Stimulated activated effector memory CD8-positive, alpha-beta T cell treated with anti-CD3 and anti-CD28 coated beads, Interleukin-12 subunit alpha, Interleukin-12 subunit beta, amount 100 ng/mL, for 72 hours (primary cell): ENCODE measurements at regions not wholly inside any gene's neighbourhood (a gene's known extent, or its start where the extent isn't known, plus 50 kb on each side); places are given as distances from the start of the nearest gene placed in this dataset.

Experiments used
- ATAC-seq: fragments of 150-1000 bp; cut with Tn5 transposase; 2 replicates; pipeline ENCODE4 v1.10.0; 2021
- DNase-seq, 2 donors: peaks; one replicate each; pipeline ENCODE4 v3.0.0; 2021 to 2022; ENCODE audit warnings: low spot score in 2 of 2
- H3K27ac Mint-ChIP-seq: one replicate; pipeline ENCODE4 v1.8.0; 2022; ENCODE audit warnings: mild to moderate bottlenecking, mixed read lengths
- H3K36me3 Mint-ChIP-seq: one replicate; pipeline ENCODE4 v1.8.0; 2022; ENCODE audit warnings: mild to moderate bottlenecking, mixed read lengths
- H3K4me1 Mint-ChIP-seq: one replicate; pipeline ENCODE4 v1.8.0; 2022; ENCODE audit warnings: mixed read lengths
- H3K4me3 Mint-ChIP-seq: one replicate; pipeline ENCODE4 v1.8.0; 2022; ENCODE audit warnings: mild to moderate bottlenecking, mixed read lengths
- H3K9me3 Mint-ChIP-seq: one replicate; pipeline ENCODE4 v1.8.0; 2022; ENCODE audit warnings: mixed read lengths

- Mint-ChIP-seq H3K9me3 (no peaks in the 10 kb centered on the region), H3K27ac (no peak overlapping the region), H3K36me3 (no peaks in the 10 kb centered on the region), H3K4me3 (no peak overlapping the region), H3K4me1 (no peaks in the 10 kb centered on the region)
- no peak for DNase-seq
- no peak for ATAC-seq
Measured at GRCh38 chr6:167502471-167502870, 177.6 kb downstream of the TTLL2 start.

- H3K4me3 Mint-ChIP-seq: no peak overlapping the region
- no peaks in the 10 kb centered on the region for H3K4me1 Mint-ChIP-seq
- ATAC-seq (no peak), DNase-seq (no peak)
- no peaks in the 10 kb centered on the region for H3K9me3 Mint-ChIP-seq
- H3K36me3 Mint-ChIP-seq: no peaks in the 10 kb centered on the region
- no peak overlapping the region for H3K27ac Mint-ChIP-seq
Measured at GRCh38 chr6:167504385-167504961, 179.6 kb downstream of the TTLL2 start.

DNA sequence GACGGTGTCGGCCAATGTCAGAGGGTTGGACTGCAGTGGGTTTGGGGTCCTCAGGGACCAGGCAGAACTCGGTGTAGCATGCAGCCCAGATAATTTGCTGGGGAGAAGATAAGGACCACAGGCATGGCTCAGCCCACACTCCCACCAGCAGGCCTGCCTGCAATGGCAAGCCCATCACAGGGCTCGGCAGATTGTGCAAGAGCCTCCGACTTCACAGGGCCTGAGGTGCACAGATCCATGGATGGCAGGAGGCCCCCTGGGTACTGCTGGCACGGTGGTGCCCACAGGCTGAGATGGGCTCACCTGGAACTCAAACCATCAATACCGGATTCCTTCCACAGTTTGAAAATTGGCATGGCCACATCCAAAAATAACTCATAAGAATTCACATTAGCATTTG is 180.3 kb downstream of the TTLL2 start:
- DNase-seq (no peak), ATAC-seq (no peak)
- no peaks in the 10 kb centered on the region for H3K9me3 Mint-ChIP-seq
- H3K36me3 Mint-ChIP-seq: no peaks in the 10 kb centered on the region
- H3K4me3 Mint-ChIP-seq: no peak overlapping the region
- H3K4me1 Mint-ChIP-seq: no peaks in the 10 kb centered on the region
- no peak overlapping the region for H3K27ac Mint-ChIP-seq

- H3K4me3 Mint-ChIP-seq: no peak overlapping the region
- ATAC-seq (no peak), DNase-seq (no peak)
- H3K27ac Mint-ChIP-seq: no peak overlapping the region
- no peaks in the 10 kb centered on the region for H3K4me1 Mint-ChIP-seq
- no peaks in the 10 kb centered on the region for H3K36me3 Mint-ChIP-seq
- no peaks in the 10 kb centered on the region for H3K9me3 Mint-ChIP-seq
Measured at GRCh38 chr6:167505782-167506181, 180.9 kb downstream of the TTLL2 start.

GRCh38 chr6:167506443-167507301 is 181.8 kb downstream of the TTLL2 start:
- Mint-ChIP-seq H3K4me1 (no peaks in the 10 kb centered on the region), H3K9me3 (no peaks in the 10 kb centered on the region), H3K27ac (no peak overlapping the region), H3K36me3 (no peaks in the 10 kb centered on the region), H3K4me3 (no peak overlapping the region)
- DNase-seq (no peak), ATAC-seq (no peak)

- H3K27ac Mint-ChIP-seq: no peak overlapping the region
- H3K9me3 Mint-ChIP-seq: no peaks in the 10 kb centered on the region
- no peak for ATAC-seq
- no peaks in the 10 kb centered on the region for H3K4me1 Mint-ChIP-seq
- no peaks in the 10 kb centered on the region for H3K36me3 Mint-ChIP-seq
- no peak for DNase-seq
- no peak overlapping the region for H3K4me3 Mint-ChIP-seq
Measured at GRCh38 chr6:167507376-167507945, 182.6 kb downstream of the TTLL2 start.

GRCh38 chr6:167508919-167509852 is 184.3 kb downstream of the TTLL2 start:
- Mint-ChIP-seq H3K4me1 (no peaks in the 10 kb centered on the region), H3K36me3 (no peaks in the 10 kb centered on the region), H3K27ac (no peak overlapping the region), H3K9me3 (no peaks in the 10 kb centered on the region), H3K4me3 (no peak overlapping the region)
- no peak for ATAC-seq
- no peak for DNase-seq

- Mint-ChIP-seq H3K4me3 (no peak overlapping the region), H3K4me1 (no peaks in the 10 kb centered on the region), H3K27ac (no peak overlapping the region), H3K9me3 (no peaks in the 10 kb centered on the region), H3K36me3 (no peaks in the 10 kb centered on the region)
- DNase-seq (no peak), ATAC-seq (no peak)
Measured at GRCh38 chr6:167509853-167510220, 185.0 kb downstream of the TTLL2 start.

DNA sequence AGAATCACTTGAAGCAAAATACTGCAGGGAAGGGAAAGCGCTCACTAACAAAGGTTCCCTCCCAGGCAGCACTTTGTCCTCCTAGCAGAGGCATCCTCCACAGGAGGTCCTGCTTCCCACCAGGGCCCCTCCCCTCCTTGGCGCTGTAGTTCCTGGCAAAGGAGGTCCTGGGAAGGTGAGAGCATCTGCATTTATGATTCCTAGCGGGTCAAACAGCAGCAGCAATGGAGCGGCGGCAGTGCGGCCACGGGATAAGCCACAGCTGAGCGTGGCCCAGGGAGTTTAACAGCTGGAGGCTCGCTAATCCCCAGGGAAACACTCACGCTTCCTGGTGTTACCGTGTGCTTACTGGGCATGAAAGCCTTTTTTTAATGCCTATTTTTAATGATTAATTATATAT is 185.8 kb downstream of the TTLL2 start:
- no peaks in the 10 kb centered on the region for H3K36me3 Mint-ChIP-seq
- no peak overlapping the region for H3K4me3 Mint-ChIP-seq
- ATAC-seq (no peak), DNase-seq (no peak)
- no peak overlapping the region for H3K27ac Mint-ChIP-seq
- H3K9me3 Mint-ChIP-seq: no peaks in the 10 kb centered on the region
- no peaks in the 10 kb centered on the region for H3K4me1 Mint-ChIP-seq

DNA sequence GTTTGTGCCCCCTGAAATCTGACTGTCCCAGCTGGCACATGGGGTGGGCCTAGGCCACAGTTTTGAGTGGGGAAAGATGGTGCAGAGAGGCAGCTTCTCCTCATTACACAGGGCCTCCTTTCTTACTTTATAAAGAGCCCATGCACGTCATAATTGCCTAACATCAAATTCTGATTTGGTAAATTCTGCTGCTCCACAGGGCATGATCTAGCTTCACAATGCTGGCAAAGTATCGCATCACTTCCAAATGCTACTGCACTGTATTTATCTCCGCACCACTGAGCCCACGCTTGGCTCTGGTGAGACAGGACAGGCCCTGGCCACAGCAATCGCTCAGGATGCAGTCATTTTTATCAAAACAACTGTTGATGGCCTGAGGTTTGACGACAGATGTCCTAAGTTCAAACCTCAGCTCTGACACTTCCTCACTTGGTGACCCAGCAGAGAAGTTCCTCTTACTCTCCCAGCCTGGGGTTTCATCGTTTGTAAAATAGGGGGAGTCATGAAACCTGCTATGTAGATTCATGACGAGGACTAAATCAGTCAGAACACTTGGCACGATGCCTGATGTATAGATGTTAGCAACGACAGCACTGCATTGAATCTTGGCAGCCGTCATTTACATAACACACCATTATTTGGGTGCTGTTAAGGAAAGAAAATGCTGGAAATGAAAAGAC is 187.9 kb downstream of the TTLL2 start:
- DNase-seq (no peak), ATAC-seq (no peak)
- Mint-ChIP-seq H3K4me3 (no peak overlapping the region), H3K4me1 (no peaks in the 10 kb centered on the region), H3K36me3 (no peaks in the 10 kb centered on the region), H3K9me3 (no peaks in the 10 kb centered on the region), H3K27ac (no peak overlapping the region)

- Mint-ChIP-seq H3K4me1 (no peaks in the 10 kb centered on the region), H3K9me3 (no peaks in the 10 kb centered on the region), H3K4me3 (no peak overlapping the region), H3K27ac (no peak overlapping the region), H3K36me3 (no peaks in the 10 kb centered on the region)
- no peak for DNase-seq
- ATAC-seq: no peak
Measured at GRCh38 chr6:167513778-167514177, 188.9 kb downstream of the TTLL2 start.

DNA sequence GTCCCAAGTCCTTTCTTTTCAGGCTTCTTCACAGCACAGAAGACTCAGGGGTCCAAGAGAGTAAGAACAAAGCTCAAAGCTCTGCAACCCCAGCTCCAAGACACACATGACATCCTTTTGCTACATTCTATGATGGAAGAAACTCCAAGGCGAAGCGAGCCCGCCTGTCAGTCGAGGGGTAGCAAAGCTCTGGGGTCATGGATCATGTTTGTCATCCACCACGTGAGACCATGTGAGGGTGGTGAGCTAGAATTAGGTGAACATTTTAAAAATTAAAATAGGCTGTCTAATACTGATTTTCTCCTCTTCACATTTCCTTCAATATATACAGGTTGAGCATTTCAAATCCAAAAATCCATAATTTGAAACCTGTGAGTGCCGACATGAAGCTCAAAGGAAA is 189.6 kb downstream of the TTLL2 start:
- no peak overlapping the region for H3K27ac Mint-ChIP-seq
- ATAC-seq: no peak
- DNase-seq: no peak
- H3K36me3 Mint-ChIP-seq: no peaks in the 10 kb centered on the region
- H3K9me3 Mint-ChIP-seq: no peaks in the 10 kb centered on the region
- no peaks in the 10 kb centered on the region for H3K4me1 Mint-ChIP-seq
- no peak overlapping the region for H3K4me3 Mint-ChIP-seq

- DNase-seq (no peak), ATAC-seq (no peak)
- Mint-ChIP-seq H3K4me1 (no peaks in the 10 kb centered on the region), H3K4me3 (no peak overlapping the region), H3K27ac (no peak overlapping the region), H3K9me3 (no peaks in the 10 kb centered on the region), H3K36me3 (no peaks in the 10 kb centered on the region)
Measured at GRCh38 chr6:167515873-167516507, 191.1 kb downstream of the TTLL2 start.

- no peaks in the 10 kb centered on the region for H3K9me3 Mint-ChIP-seq
- ATAC-seq: no peak
- H3K4me3 Mint-ChIP-seq: no peak overlapping the region
- no peak for DNase-seq
- H3K36me3 Mint-ChIP-seq: no peaks in the 10 kb centered on the region
- no peaks in the 10 kb centered on the region for H3K4me1 Mint-ChIP-seq
- no peak overlapping the region for H3K27ac Mint-ChIP-seq
Measured at GRCh38 chr6:167517254-167517916, 192.5 kb downstream of the TTLL2 start.
